Activated effector memory CD4-positive, alpha-beta T cell treated with Interleukin-2 at 50 U/mL for 16 hours (primary cell): ENCODE measurements at regions not wholly inside any gene's neighbourhood (a gene's known extent, or its start where the extent isn't known, plus 50 kb on each side); places are given as distances from the start of the nearest gene placed in this dataset.

Source experiments
- DNase-seq: peaks from one replicate; pipeline ENCODE4 v3.0.0-alpha.2; 2020

DNA sequence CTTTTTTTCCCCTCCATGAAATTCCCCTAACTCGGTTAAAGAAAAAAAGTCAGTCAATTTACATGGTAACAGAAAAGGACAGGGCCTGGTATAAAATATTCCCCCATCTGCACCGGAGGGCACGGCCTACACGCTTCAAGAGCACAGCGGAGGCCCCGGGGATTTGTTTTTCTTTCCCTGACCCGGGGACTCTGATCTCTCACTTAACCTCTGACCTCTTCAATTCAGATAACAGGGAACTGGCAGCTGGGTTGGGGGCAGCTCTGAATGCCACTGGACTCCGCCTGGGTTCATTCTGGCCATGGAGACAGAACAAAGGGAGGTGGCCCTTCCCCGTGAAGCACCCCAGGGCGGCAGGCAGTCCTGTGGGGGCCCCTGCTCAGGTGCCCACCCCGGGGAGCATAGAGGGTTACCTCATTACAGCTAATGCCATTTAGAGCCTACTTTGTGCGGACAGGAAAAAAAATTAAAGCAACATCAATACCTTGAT, 257.5 kb downstream of the SHQ1 start:
- DNase-seq = no peak

DNA sequence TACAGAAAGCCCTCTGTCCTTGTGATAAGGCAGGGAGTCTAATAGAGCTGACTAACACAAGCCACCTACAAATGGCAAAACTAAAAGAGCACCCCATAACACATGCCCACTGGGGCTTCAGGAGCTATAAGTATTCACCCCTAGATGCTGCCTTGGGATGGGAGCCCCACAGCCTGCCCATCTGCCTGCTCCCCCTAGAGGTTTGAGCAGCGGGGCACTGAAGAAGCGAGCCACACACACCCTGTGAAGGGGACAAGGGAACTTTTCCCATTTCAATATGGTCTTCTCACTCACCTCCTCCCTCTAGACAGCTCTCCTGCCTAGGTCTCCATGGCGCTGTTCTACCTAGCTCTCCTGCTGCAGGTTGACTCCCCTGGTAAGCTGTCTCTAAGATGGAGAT, 261.0 kb downstream of the SHQ1 start:
- no peak for DNase-seq

- DNase-seq = no peak
Measured at GRCh38 chr3:72586694-72587093, 261.6 kb downstream of the SHQ1 start.

DNA sequence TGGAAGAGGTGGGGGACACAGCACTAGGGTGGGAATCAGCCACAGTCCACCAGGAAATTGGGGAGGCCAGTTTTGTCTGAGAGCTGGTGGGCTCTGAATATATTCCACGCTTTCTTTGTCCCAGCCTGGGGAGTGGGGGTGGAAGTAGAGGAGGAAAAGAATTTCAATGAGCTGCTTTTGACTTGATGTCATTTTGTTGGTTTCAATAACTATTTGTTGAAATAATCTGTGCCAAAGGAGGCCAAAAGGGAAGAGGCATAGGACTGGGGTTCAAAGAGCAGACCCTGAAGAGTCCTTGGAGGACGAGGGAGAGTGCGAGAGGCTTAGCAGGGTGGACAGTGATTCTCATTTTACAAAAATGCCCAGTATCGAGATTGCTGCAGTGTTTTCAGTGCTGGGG, 262.3 kb downstream of the SHQ1 start:
- no peak for DNase-seq

GRCh38 chr3:72584262-72584661, 264.0 kb downstream of the SHQ1 start:
- no peak for DNase-seq

DNA sequence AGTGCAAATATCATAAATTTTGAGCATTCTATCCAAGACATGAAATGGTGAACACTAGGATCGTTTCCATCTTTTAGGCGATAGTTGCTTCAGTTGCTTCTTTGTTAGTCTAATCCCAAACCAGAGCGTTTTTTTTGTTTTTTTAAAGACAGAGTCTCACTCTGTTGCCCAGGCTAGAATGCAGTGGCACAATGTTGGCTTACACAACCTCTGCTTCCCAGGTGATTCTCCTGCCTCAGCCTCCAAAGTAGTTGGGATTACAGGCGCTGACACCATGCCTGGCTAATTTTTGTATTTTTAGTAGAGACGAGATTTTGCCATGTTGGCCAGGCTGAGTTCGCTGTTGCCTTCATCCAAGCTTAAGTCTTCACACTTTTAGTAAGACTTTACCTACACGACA, 265.3 kb downstream of the SHQ1 start:
- no peak for DNase-seq

DNA sequence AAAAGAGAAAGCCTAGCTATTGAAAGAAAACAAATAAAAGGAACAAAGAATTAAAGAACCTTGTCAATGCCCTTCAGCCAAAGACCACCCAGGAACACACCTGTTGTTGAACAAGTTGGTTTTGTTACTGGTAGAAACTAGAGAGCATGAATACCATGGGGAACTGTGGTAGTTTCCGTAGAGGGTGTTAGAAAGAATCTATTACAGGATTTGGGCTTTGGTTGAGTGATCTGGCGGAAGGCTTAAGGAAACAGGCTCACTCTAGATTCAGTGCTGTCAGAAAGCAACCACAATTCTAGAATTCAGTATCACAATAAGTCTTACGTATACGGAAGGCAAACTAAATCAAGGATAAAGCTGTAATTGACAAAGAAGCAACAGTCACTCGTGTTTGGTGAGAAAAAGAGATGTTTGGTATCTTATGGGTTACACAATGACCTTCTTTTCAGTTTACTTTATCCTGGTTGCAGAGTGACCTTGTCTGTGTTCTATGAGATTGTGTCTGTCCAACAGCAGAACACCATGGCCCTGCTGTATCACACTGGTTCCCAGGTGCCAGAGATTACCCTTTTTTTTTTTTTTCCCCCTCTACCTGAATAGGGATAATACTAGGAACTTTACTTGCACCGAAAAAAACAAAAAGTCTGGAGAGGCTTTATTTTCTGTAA, 265.9 kb downstream of the SHQ1 start:
- no peak for DNase-seq

GRCh38 chr3:72580900-72581299, 267.3 kb downstream of the SHQ1 start:
- no peak for DNase-seq

GRCh38 chr3:72580246-72580756, 267.9 kb downstream of the SHQ1 start:
- DNase-seq = no peak

DNA sequence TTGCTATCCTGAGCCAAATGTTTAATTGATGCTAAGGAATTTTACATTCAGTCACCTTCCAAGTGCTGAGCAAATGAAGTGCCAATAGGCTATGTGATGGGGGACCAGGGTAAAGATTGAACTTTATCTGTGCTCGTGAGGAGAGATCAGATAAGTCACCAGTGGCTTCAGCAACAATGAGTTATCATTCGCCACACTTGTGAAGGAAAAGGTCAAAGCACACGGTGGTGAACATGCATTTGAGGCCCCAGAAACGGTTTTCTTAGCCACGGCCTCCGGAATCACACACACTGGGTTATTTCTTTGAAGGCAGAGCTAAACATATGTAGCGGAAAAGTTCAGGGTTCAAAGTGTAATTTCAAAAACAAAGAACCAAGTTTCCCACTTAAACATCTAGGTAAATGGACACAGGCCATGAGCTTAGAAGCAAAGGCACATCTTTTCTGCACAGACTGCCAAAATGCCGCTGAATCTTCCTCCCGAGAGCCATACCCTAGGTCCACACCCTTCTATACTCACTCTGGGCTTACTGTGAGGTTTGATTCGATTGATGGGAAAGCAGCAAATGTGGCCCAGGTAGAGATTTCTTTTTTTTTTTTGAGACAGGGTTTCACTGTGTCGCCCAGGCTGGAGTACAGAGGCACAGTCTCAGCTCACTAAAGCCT, 268.5 kb downstream of the SHQ1 start:
- DNase-seq = no peak

DNA sequence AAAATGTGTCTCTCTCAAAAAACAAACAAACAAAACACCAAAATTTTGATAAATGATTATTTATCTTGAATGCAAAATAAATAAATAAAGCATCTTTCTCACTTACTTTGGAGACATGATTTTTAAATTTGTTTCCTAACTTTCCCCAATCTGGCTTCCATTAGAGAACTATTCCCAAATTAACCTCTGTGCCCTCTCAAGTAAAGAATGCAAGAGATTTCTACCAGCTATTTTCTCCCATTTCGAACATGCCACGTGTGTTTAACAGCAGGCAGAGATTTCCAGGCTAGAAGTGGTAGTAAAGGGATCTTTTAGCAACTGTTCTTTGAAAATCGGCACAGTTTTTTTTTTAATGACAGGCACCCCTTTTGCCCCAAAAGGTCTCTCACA, 269.1 kb downstream of the SHQ1 start:
- DNase-seq = no peak

- DNase-seq = no peak
Measured at GRCh38 chr3:72577190-72577589, 271.1 kb downstream of the SHQ1 start.

DNA sequence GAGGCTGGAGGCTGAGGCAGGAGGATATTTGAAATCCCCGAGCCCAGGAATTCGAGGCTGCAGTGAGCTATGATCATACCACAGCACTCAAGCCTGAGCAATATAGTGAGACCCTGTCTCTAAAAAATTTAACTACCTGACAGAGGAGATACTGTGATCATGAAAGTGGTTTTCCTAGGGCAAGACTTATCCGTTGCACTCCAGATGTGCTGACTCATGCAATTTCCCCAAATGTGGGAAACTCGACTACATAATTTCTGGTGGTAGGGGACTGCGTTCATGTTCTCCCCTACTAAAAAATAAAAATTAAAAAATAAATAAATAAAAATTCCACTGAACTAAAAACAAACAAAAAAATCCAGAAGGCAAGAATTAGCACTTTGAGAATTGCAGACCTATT, 271.7 kb downstream of the SHQ1 start:
- DNase-seq = no peak

GRCh38 chr3:72574144-72574543, 274.1 kb downstream of the SHQ1 start:
- DNase-seq = no peak

- DNase-seq = no peak
Measured at GRCh38 chr3:72573051-72573450, 275.2 kb downstream of the SHQ1 start.

DNA sequence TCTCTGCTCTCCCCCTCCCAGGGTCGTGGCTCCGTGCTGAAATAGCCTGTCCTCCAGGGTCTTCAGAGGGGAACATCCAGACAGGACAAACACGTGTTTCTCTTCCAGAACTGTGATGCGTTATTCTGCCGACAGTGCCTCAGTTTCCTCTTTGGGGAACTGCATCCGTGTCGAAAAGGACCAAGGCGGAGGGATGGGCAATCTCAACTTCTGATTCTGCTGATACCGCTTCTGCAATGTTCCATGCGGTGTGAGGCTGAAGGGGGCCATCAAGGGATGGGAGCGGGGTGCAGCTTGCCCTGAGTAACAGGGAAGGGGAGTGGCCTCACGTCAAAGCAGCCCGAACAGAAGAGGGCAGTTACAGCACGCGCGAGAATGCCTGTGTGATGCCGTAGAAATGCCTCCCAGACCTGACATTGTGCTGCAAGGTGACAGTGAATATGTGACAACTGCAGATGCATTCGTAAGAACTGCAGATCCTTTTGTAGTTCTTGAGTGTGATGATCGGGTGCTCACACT, 275.7 kb downstream of the SHQ1 start:
- DNase-seq = no peak

DNA sequence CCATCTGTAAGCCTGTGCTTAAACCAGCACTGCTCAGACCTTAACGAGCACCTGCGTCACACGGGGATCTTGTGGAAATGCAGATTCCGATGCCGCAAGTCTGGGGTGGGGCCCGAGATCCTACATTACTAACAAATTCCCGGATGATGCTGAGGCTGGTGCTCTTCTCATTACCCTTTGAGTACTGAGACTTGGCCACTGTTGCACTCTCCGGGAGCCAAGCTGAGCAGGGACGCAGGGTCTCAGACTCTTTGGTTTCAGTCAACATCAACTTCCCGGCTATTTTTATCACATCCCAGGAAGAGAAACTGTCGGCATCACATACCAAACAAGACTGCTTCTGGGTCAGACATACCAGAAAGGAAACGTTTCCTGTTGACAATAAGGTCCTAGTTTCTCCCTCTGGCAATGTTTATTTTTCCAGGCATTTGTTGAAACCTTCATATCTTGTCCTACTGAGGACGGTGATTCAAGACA, 276.6 kb downstream of the SHQ1 start:
- DNase-seq = no peak

GRCh38 chr3:72571052-72571451, 277.2 kb downstream of the SHQ1 start:
- DNase-seq = no peak

DNA sequence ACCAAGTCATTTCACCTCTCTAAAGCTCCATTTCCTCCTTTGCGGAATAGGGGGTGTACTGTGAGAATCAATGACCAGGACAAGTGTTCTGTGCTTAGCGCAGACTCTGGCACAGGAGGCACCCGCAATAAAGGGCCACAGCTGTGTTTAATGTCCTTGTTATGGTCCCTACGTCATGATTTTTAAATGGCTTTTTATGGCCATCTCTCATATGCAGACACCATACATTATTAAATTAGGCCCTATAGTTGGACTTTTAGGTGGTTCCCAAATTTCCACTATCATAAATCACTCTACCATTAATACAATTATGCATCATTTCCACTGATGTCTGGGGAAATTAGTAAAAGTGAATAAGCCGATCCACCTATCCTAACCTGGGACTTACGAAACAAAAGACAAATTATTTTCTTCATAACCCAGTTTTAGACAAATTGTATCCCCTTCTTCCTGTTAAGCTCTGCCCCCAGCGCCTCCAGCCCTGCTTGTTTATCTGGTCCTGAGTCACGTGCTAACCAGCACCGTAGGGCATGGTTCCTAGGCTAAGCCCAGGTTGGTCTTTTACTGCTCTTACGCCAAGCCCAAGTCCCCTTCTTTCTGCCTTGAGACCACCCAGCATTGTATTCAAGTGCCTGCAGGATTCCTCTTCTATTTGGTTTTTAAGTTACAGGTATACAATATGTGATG, 278.3 kb downstream of the SHQ1 start:
- DNase-seq = no peak

DNA sequence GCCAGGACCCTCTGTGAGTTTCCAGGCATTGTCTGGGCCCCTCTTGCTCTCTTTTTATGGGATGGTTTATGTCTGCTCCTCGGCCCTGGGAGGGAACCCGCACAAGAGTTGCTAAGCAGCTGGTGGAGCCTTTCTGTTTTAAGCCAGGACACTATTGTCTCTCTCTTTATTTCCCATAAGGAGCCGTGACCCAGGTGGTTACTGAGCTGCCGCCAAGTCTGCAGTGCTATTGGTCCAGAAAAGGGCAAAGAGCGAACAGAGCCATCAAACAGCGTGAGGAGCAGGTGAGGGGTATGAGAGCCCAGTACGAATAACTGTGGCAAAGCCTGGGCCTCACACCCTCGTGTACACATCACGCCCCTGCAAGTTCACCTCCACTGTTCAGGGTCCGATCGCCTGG, 280.2 kb downstream of the SHQ1 start:
- DNase-seq = no peak

GRCh38 chr3:72567474-72567873, 280.8 kb downstream of the SHQ1 start:
- DNase-seq = no peak

DNA sequence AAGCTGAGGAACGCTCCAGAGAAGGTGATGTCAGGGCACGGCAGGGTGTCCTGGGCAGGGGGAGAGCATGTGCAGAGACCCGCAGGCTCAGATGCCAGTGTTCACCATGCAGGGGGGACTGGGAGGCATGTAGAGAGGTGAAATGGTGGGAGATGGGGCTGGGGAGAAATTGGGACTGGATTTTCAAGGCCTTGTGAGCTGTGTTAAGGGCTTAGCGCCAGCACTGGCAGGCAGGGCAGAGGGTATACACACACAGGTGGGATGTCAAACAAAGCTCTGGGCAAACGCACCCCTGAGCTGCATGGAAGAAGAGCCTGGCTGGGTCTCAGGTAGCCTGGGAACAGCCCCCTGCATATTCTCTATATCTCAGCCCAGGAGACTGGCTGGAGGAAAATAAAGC, 282.7 kb downstream of the SHQ1 start:
- DNase-seq = no peak

GRCh38 chr3:72563690-72564370, 284.4 kb downstream of the SHQ1 start:
- DNase-seq = no peak
